SK-N-SH (cell line): ENCODE measurements at regions not wholly inside any gene's neighbourhood (a gene's known extent, or its start where the extent isn't known, plus 50 kb on each side); places are given as distances from the start of the nearest gene placed in this dataset.

Source experiments
- CTCF ChIA-PET: fragments of 300-600, 350-600 bp; formaldehyde crosslinking; extraction: SDS; loops from one replicate; lab custom pipeline; 2021; lab: Yijun Ruan, JAX
- POLR2A ChIA-PET: fragments of 350-600 bp; sonication (Branson Sonifier 250); formaldehyde crosslinking; extraction: SDS; loops from one replicate; lab custom pipeline; 2020; ENCODE audit warnings: antibody characterized with exemption, inconsistent platforms; lab: Yijun Ruan, JAX
- DNase-seq: peaks from one replicate; pipeline ENCODE4 v3.0.0; 2012
- H2AFZ ChIP-seq: fragments of 200-600 bp; sonication (generic); 2 replicates; pipeline ENCODE4 v1.8.1; 2016; ENCODE audit warnings: antibody characterized with exemption, mild to moderate bottlenecking, low read depth
- H3F3A ChIP-seq: fragments of 200-600 bp; sonication (generic); replicated peaks from 2 replicates; pipeline ENCODE3; 2016; ENCODE audit warnings: antibody characterized with exemption, mild to moderate bottlenecking; ENCODE audit not compliant: insufficient read depth
- H3K27ac ChIP-seq, 2 experiments: fragments of 200-500 bp in 1 of 2; fragments of 200-600 bp in 1 of 2; sonication (Bioruptor generic) in 1 of 2; sonication (generic), shearing (Covaris generic) in 1 of 2; 2 replicates each; pipeline versions ENCODE4 v1.5.1 to v1.6.1; 2014 to 2016; ENCODE audit warnings: low read depth in 2 of 2, inconsistent platforms in 1 of 2, low read length in 1 of 2, mild to moderate bottlenecking in 1 of 2, mixed read lengths in 1 of 2
- H3K27me3 ChIP-seq: fragments of 200-600 bp; sonication (generic), shearing (Covaris generic); 2 replicates; pipeline ENCODE4 v1.6.1; 2016; ENCODE audit warnings: mixed run types; ENCODE audit not compliant: insufficient read depth
- H3K36me3 ChIP-seq, 2 experiments: fragments of 200-500 bp in 1 of 2; fragments of 200-600 bp in 1 of 2; sonication (Bioruptor generic) in 1 of 2; sonication (generic) in 1 of 2; replicated peaks in 1 of 2; 2 replicates each; pipeline versions ENCODE3 to v1.5.1; 2014 to 2016; ENCODE audit warnings: low read length in 1 of 2, mild to moderate bottlenecking in 1 of 2; ENCODE audit not compliant: insufficient read depth in 2 of 2, control insufficient read depth in 1 of 2
- H3K4me1 ChIP-seq, 2 experiments: fragments of 200-500 bp in 1 of 2; fragments of 200-600 bp in 1 of 2; sonication (Bioruptor generic) in 1 of 2; sonication (generic), shearing (Covaris generic) in 1 of 2; 2 replicates each; pipeline versions ENCODE4 v1.5.1 to v1.6.1; 2014 to 2016; ENCODE audit warnings: low read depth in 1 of 2, low read length in 1 of 2, mixed run types in 1 of 2; ENCODE audit not compliant: insufficient read depth in 2 of 2, control insufficient read depth in 1 of 2
- H3K4me2 ChIP-seq: fragments of 200-600 bp; sonication (generic), shearing (Covaris generic); 2 replicates; pipeline ENCODE4 v1.6.1; 2017; ENCODE audit warnings: mixed run types
- H3K4me3 ChIP-seq, 2 experiments: fragments of 200-500 bp in 1 of 2; fragments of 200-600 bp in 1 of 2; sonication (Bioruptor generic) in 1 of 2; sonication (generic), shearing (Covaris generic) in 1 of 2; 2 replicates each; pipeline versions ENCODE4 v1.5.1 to v1.8.1; 2014 to 2016; ENCODE audit warnings: low read depth in 2 of 2, inconsistent platforms in 1 of 2, low read length in 1 of 2, mild to moderate bottlenecking in 1 of 2, mixed read lengths in 1 of 2, moderate library complexity in 1 of 2
- H3K79me2 ChIP-seq: fragments of 200-600 bp; sonication (generic); 2 replicates; pipeline ENCODE4 v1.8.1; 2017; ENCODE audit warnings: mild to moderate bottlenecking; ENCODE audit not compliant: insufficient read depth
- H3K9ac ChIP-seq: fragments of 200-600 bp; sonication (generic); 2 replicates; pipeline ENCODE4 v1.6.1; 2017; ENCODE audit warnings: mixed run types
- H3K9me2 ChIP-seq: fragments of 200-600 bp; sonication (generic); 2 replicates; pipeline ENCODE4 v1.6.1; 2017; ENCODE audit warnings: mixed run types
- H3K9me3 ChIP-seq: fragments of 200-600 bp; sonication (generic); 2 replicates; pipeline ENCODE4 v1.6.1; 2017; ENCODE audit warnings: mixed run types, mild to moderate bottlenecking, moderate library complexity
- H4K20me1 ChIP-seq: fragments of 200-600 bp; sonication (generic); 2 replicates; pipeline ENCODE4 v1.6.1; 2017; ENCODE audit warnings: mild to moderate bottlenecking, mixed run types; ENCODE audit not compliant: insufficient read depth
- CHD2 ChIP-seq: fragments of 150-350 bp; IDR thresholded peaks from 2 replicates; pipeline ENCODE4 v1.6.1; 2018; ENCODE audit warnings: low read length; ENCODE audit not compliant: partially characterized antibody
- CTCF ChIP-seq: fragments of 200-600 bp; sonication (generic); IDR thresholded peaks from 2 replicates; pipeline ENCODE4 v1.6.1; 2017; ENCODE audit warnings: antibody characterized with exemption, mild to moderate bottlenecking, moderate library complexity
- EP300 ChIP-seq, 2 experiments: IDR thresholded peaks; 2 replicates each; pipeline versions ENCODE4 v1.4.0 to v1.6.1; 2012; ENCODE audit warnings: borderline replicate concordance in 1 of 2, low read depth in 1 of 2, low read length in 1 of 2
- EZH2phosphoT487 ChIP-seq: fragments of 200-600 bp; sonication (generic); IDR thresholded peaks from 2 replicates; pipeline ENCODE4 v1.6.1; 2017; ENCODE audit warnings: low read depth, mixed run types, mild to moderate bottlenecking, antibody characterized with exemption, moderate library complexity, borderline replicate concordance
- FOSL2 ChIP-seq: IDR thresholded peaks from 2 replicates; pipeline ENCODE4 v1.4.0; 2012; ENCODE audit warnings: low read depth, mild to moderate bottlenecking, moderate library complexity, borderline replicate concordance
- FOXJ3 ChIP-seq: sonication (generic); formaldehyde crosslinking; IDR thresholded peaks from 2 replicates; pipeline ENCODE4 v1.5.1; 2020; ENCODE audit warnings: mild to moderate bottlenecking, missing genetic modification reagents
- GABPA ChIP-seq: IDR thresholded peaks from 2 replicates; pipeline ENCODE4 v1.4.0; 2012; ENCODE audit warnings: low read depth, mild to moderate bottlenecking
- GATA2 ChIP-seq: sonication (generic); formaldehyde crosslinking; IDR thresholded peaks from 2 replicates; pipeline ENCODE4 v1.5.0; 2020; ENCODE audit warnings: mild to moderate bottlenecking, missing genetic modification reagents
- IRF3 ChIP-seq: fragments of 150-350 bp; IDR thresholded peaks from 2 replicates; pipeline ENCODE4 v1.6.1; 2016; ENCODE audit warnings: mild to moderate bottlenecking, low read depth, low read length
- JUND ChIP-seq: IDR thresholded peaks from 2 replicates; pipeline ENCODE4 v1.4.0; 2012
- MAX ChIP-seq: IDR thresholded peaks from 2 replicates; pipeline ENCODE4 v1.4.0; 2012; ENCODE audit warnings: low read depth
- MEF2A ChIP-seq: IDR thresholded peaks from 2 replicates; pipeline ENCODE4 v1.4.0; 2012; ENCODE audit warnings: low read depth, borderline replicate concordance
- MXI1 ChIP-seq: IDR thresholded peaks from 2 replicates; pipeline ENCODE4 v1.6.1; 2012; ENCODE audit warnings: mild to moderate bottlenecking, low read depth, low read length, improper control_type of control experiment
- NFIC ChIP-seq: IDR thresholded peaks from 2 replicates; pipeline ENCODE4 v1.4.0; 2012; ENCODE audit warnings: borderline replicate concordance
- SIN3A ChIP-seq: IDR thresholded peaks from 2 replicates; pipeline ENCODE4 v1.6.1; 2012; ENCODE audit warnings: low read depth, mild to moderate bottlenecking, low read length, moderate library complexity, borderline replicate concordance
- SMC3 ChIP-seq: IDR thresholded peaks from 2 replicates; pipeline ENCODE4 v1.6.1; 2012; ENCODE audit warnings: low read depth, low read length, improper control_type of control experiment
- TAF1 ChIP-seq: IDR thresholded peaks from 2 replicates; pipeline ENCODE4 v1.6.1; 2012; ENCODE audit warnings: low read depth, mild to moderate bottlenecking, low read length, moderate library complexity, borderline replicate concordance
- TCF12 ChIP-seq: IDR thresholded peaks from 2 replicates; pipeline ENCODE4 v1.4.0; 2012
- TEAD4 ChIP-seq: IDR thresholded peaks from 2 replicates; pipeline ENCODE4 v1.4.0; 2012; ENCODE audit warnings: mild to moderate bottlenecking, borderline replicate concordance; ENCODE audit not compliant: insufficient read depth
- USF2 ChIP-seq: fragments of 150-350 bp; IDR thresholded peaks from 2 replicates; pipeline ENCODE4 v1.6.1; 2017; ENCODE audit warnings: antibody characterized with exemption, low read length, low read depth, borderline replicate concordance
- YY1 ChIP-seq: IDR thresholded peaks from 2 replicates; pipeline ENCODE4 v1.4.0; 2012; ENCODE audit warnings: low read depth, mild to moderate bottlenecking
- WGBS: methylation state at CpG from one replicate; pipeline ENCODE4 v1.1.6; 2017; ENCODE audit warnings: low lambda C conversion rate; 5-methylcytosine and 5-hydroxymethylcytosine counted together

- TF ChIP-seq MEF2A (no peak), SIN3A (no peak), JUND (no peak), MAX (no peak), FOXJ3 (CRISPR knock-in tag) (0 out of 2 replicates have a peak, but pooled peaks have one; percentile 35), EP300 (IDR thresholded peaks at IDR 0.05; ENCODE audit: borderline replicate concordance in 1 of 2, low read depth in 1 of 2, low read length in 1 of 2) (peak in 1 of 2 experiments; percentile 83; a peak in 2 of 4 replicates), MXI1 (peak; percentile 78; the same call in 1 of the 2 replicates), YY1 (no peak), TAF1 (no peak), FOSL2 (no peak), SMC3 (peak; percentile 11; the same call in 1 of the 2 replicates), TCF12 (no peak), TEAD4 (no peak)
Measured at GRCh38 chr1:22328331-22329147, 123.1 kb upstream of the ZBTB40 start (continued).

- no peaks in the 10 kb centered on the region; the same call in 1 of the 2 replicates for H3K27me3 ChIP-seq
- CTCF ChIA-PET: interaction anchor here (0.9 to 1.4 kb wide), 3 partner anchors 8 to 13 kb away, joined by 3 to 4 read pairs (median 3); no protein-coding TSS in a partner anchor
- POLR2A ChIA-PET: interaction anchor here (1.4 kb wide), 1 partner anchor 83 kb away, joined by 7 read pairs; no protein-coding TSS in a partner anchor
- H3K27ac ChIP-seq: peak overlapping the region in 1 of 2 experiments; percentile 96; a peak in 2 of 4 replicates
- H3F3A ChIP-seq: no peaks in the 10 kb centered on the region
- WGBS: 52% methylated on average over 9 of the region's 9 CpGs
- H2AFZ ChIP-seq: no peak overlapping the region
- H3K9ac ChIP-seq: no peak overlapping the region
- no peaks in the 10 kb centered on the region for H3K9me2 ChIP-seq
- TF ChIP-seq GABPA: no peak
- TF ChIP-seq MAX: no peak
- TF ChIP-seq EZH2phosphoT487: no peak
- TF ChIP-seq CHD2: no peak
- TF ChIP-seq NFIC: no peak
- TF ChIP-seq MEF2A: no peak
- TF ChIP-seq TAF1: no peak
- no peak for TF ChIP-seq IRF3
- no peak for TF ChIP-seq CTCF
- TF ChIP-seq USF2: no peak
- no peak for TF ChIP-seq GATA2 (CRISPR knock-in tag)
- TF ChIP-seq, all 33 proteins: peak for 0
- Histone ChIP-seq H3K4me2 (no peak overlapping the region), H3K4me1 (peaks cover 0 to 56% of the 10 kb centered on the region in 2 experiments; a peak in 2 of 4 replicates), H3K9me3 (no peaks in the 10 kb centered on the region), H3K79me2 (no peaks in the 10 kb centered on the region), H3K36me3 (no peaks in the 10 kb centered on the region), H3K4me3 (no peak overlapping the region), H4K20me1 (no peaks in the 10 kb centered on the region)
- DNase-seq: peak; percentile 49
Measured at GRCh38 chr1:22329148-22329515, 122.5 kb upstream of the ZBTB40 start.
